Retinal pigment epithelial cell (primary cell): ENCODE measurements at regions not wholly inside any gene's neighbourhood (a gene's known extent, or its start where the extent isn't known, plus 50 kb on each side); places are given as distances from the start of the nearest gene placed in this dataset.

Experiments
- DNase-seq: peaks from one replicate; pipeline ENCODE4 v3.0.0-alpha.2; 2010; ENCODE audit warnings: low read depth
- H3K4me3 ChIP-seq: 2 replicates; pipeline ENCODE4 v1.5.1; 2011; ENCODE audit warnings: mild to moderate bottlenecking, low read length, control low read depth, moderate library complexity
- CTCF ChIP-seq: conservative IDR thresholded peaks from 2 replicates; pipeline ENCODE4 v1.5.1; 2011; ENCODE audit warnings: low read depth, low read length, control low read depth, inconsistent platforms

GRCh38 chr7:67552738-67553137, 556.1 kb downstream of the TYW1 start:
- DNase-seq, result no peak
- no peak overlapping the region for H3K4me3 ChIP-seq

DNA sequence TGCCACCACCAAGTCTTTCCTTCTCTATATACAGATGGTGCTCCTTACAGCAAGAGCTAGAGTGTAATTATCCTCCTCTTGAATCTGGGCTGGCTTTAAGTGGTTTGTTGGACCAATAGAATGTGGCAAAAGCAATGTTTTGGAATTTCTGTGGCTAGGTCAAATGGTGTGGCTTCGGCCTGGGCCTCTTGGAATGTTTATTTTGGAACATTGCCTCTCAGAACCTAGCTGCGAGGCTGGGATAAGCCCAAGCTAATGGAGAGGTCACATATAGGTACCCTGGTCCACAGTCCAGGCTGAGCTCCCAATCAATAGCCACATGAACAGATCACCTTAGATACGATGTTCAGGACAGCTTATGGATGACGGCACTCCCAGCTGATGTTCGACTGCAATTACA, 556.7 kb downstream of the TYW1 start:
- no peak for DNase-seq
- TF ChIP-seq CTCF, result no peak
- H3K4me3 ChIP-seq, result no peak overlapping the region

More at GRCh38 chr7:67552738-67553137, 556.1 kb downstream of the TYW1 start:
- TF ChIP-seq CTCF, result no peak

- TF ChIP-seq CTCF, result no peak
- no peak for DNase-seq
- no peak overlapping the region for H3K4me3 ChIP-seq
Measured at GRCh38 chr7:67554986-67555385, 558.4 kb downstream of the TYW1 start.

- no peak for TF ChIP-seq CTCF
- no peak for DNase-seq
- H3K4me3 ChIP-seq, result no peak overlapping the region
Measured at GRCh38 chr7:67564959-67565358, 568.3 kb downstream of the TYW1 start.

DNA sequence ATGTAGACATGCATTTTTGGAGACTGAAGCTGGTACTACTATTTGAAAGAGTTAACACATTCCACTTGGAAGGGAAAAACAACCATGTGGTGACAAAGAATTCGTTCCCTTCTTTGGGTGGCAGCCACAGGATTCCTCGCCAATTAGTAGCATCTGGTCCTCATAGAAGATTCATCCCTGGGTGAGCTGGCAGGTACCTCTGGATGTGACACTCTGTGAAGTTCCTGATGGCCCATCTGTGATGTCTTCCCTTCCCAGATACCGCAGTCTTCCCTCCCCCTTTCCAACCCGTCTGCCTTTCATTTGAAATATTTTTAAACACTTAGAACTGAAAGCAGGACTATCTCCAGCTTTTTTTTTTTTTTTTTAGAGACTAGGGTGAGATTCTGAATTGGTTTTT, 569.5 kb downstream of the TYW1 start:
- H3K4me3 ChIP-seq, result no peak overlapping the region
- DNase-seq, result no peak
- TF ChIP-seq CTCF, result no peak

- H3K4me3 ChIP-seq, result no peak overlapping the region
- DNase-seq, result no peak
- TF ChIP-seq CTCF, result no peak
Measured at GRCh38 chr7:67571026-67571545, 574.5 kb downstream of the TYW1 start.

DNA sequence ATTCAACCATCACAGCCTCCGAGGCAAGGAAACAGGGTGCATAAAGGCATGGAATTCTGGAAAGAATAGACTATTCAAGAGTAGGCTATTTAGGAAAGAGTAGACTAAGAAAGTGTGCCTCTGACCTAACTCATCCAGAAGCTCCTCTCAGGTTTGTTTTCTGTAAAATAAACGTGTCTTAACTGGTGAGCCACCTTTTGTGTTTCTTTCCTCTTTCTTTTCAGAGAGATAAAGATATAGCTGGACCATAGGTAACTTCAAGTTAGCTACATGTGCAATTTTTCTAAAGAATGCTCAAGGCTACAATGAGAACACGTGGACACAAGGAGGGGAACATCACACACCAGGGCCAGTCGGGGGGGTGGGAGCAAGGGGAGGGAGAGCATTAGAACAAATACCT, 577.0 kb downstream of the TYW1 start:
- no peak for DNase-seq
- no peak for TF ChIP-seq CTCF
- no peak overlapping the region for H3K4me3 ChIP-seq
